Hepatocyte (in vitro differentiated cells): ENCODE measurements at regions not wholly inside any gene's neighbourhood (a gene's known extent, or its start where the extent isn't known, plus 50 kb on each side); places are given as distances from the start of the nearest gene placed in this dataset.

Experiments used
- EZH2phosphoT487 ChIP-seq: fragments of 200-600 bp; sonication (generic); IDR thresholded peaks from one replicate; pipeline ENCODE4 v1.6.1; 2018; ENCODE audit warnings: antibody characterized with exemption, mild to moderate bottlenecking, low read depth, moderate library complexity; ENCODE audit not compliant: unreplicated experiment, severe bottlenecking
- TF ChIP-seq, protein P1 (sequence below): fragments of 200-600 bp; sonication (generic); IDR thresholded peaks from 2 replicates; pipeline ENCODE4 v1.5.1; 2016; ENCODE audit warnings: antibody characterized with exemption, mild to moderate bottlenecking; ENCODE audit not compliant: poor library complexity

DNA sequence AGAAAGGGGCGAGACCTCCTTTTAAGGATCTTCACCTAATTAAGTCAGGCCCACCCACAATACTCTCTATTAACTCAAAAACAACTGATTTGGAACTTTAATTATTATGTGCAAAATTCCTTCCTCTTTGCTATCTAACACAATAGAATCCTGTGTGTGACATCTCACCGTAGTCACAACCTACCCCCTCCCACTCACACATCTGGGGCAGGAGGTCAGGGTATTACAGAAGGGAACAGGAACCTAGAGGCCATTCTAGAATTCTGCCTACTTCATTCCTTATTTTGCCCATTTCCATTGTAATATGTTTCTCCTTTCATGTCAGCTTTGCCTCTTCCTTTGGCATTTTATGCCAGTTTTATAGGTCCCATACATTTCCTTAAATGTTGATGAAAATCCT is 829.3 kb upstream of the ID2 start:
- TF ChIP-seq, protein P1, sequence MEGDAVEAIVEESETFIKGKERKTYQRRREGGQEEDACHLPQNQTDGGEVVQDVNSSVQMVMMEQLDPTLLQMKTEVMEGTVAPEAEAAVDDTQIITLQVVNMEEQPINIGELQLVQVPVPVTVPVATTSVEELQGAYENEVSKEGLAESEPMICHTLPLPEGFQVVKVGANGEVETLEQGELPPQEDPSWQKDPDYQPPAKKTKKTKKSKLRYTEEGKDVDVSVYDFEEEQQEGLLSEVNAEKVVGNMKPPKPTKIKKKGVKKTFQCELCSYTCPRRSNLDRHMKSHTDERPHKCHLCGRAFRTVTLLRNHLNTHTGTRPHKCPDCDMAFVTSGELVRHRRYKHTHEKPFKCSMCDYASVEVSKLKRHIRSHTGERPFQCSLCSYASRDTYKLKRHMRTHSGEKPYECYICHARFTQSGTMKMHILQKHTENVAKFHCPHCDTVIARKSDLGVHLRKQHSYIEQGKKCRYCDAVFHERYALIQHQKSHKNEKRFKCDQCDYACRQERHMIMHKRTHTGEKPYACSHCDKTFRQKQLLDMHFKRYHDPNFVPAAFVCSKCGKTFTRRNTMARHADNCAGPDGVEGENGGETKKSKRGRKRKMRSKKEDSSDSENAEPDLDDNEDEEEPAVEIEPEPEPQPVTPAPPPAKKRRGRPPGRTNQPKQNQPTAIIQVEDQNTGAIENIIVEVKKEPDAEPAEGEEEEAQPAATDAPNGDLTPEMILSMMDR, result no peak
- no peak for TF ChIP-seq EZH2phosphoT487
